ENCODE measurements at regions not wholly inside any gene's neighbourhood (a gene's known extent, or its start where the extent isn't known, plus 50 kb on each side); places are given as distances from the start of the nearest gene placed in this dataset.

GRCh38 chr2:16080071-16080470, 139.7 kb downstream of the MYCN start:
- Mint-ChIP-seq H3K27ac (no peak overlapping the region), H3K36me3 (no peaks in the 10 kb centered on the region), H3K27me3 (no peaks in the 10 kb centered on the region), H3K4me1 (ENCODE audit: low read depth) (no peaks in the 10 kb centered on the region), H3K9me3 (ENCODE audit: low read depth) (no peaks in the 10 kb centered on the region), H3K4me3 (no peak overlapping the region)

GRCh38 chr2:16079637-16080036, 139.3 kb downstream of the MYCN start:
- H3K27me3 Mint-ChIP-seq = no peaks in the 10 kb centered on the region
- H3K9me3 Mint-ChIP-seq (ENCODE audit: low read depth) = no peaks in the 10 kb centered on the region
- H3K36me3 Mint-ChIP-seq = no peaks in the 10 kb centered on the region
- H3K4me1 Mint-ChIP-seq (ENCODE audit: low read depth) = no peaks in the 10 kb centered on the region
- H3K4me3 Mint-ChIP-seq = no peak overlapping the region
- H3K27ac Mint-ChIP-seq = no peak overlapping the region

DNA sequence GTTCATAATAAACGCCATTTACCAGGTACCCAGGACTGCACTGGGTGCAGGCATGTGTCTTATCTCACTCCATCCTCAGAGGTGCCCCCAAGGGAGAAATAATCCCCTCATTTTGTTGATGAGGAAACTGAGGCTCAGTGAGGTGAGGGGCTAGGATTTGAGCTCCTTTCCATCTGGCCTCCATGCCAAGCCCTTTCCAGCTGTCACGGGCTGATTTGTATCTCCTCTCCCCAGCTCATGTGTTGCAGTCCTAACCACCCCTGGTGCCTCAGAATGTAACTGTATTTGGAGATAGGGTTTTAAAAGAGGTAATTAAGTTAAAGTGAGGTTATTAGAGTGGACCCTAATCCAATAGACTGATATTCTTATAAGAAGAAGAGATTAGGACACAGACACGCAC, 137.3 kb downstream of the MYCN start:
- no peaks in the 10 kb centered on the region for H3K9me3 Mint-ChIP-seq (ENCODE audit: low read depth)
- no peak overlapping the region for H3K27ac Mint-ChIP-seq
- no peaks in the 10 kb centered on the region for H3K36me3 Mint-ChIP-seq
- no peak overlapping the region for H3K4me3 Mint-ChIP-seq
- H3K4me1 Mint-ChIP-seq (ENCODE audit: low read depth) = no peaks in the 10 kb centered on the region
- H3K27me3 Mint-ChIP-seq = no peaks in the 10 kb centered on the region

DNA sequence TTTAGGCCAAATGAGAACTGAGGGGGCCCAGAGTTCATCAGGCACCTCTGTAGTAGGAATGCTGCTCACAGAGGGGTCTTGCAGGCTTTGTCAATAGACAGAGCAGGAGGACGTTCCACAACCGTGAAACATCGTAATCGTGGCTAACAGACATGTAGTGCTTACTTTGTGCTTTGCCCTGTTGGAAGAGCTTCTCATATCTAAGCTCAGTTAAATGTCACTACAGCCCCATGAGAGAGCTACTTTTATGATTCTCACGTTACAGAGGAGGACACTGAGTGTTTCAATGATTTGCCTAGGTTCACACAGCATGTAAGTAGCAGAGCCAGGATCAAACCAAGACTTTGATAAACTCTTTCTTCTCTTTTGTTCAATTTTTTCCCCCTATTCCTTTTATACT, 136.6 kb downstream of the MYCN start:
- H3K4me3 Mint-ChIP-seq = no peak overlapping the region
- no peaks in the 10 kb centered on the region for H3K27me3 Mint-ChIP-seq
- H3K36me3 Mint-ChIP-seq = no peaks in the 10 kb centered on the region
- H3K4me1 Mint-ChIP-seq (ENCODE audit: low read depth) = no peaks in the 10 kb centered on the region
- no peak overlapping the region for H3K27ac Mint-ChIP-seq
- no peaks in the 10 kb centered on the region for H3K9me3 Mint-ChIP-seq (ENCODE audit: low read depth)

DNA sequence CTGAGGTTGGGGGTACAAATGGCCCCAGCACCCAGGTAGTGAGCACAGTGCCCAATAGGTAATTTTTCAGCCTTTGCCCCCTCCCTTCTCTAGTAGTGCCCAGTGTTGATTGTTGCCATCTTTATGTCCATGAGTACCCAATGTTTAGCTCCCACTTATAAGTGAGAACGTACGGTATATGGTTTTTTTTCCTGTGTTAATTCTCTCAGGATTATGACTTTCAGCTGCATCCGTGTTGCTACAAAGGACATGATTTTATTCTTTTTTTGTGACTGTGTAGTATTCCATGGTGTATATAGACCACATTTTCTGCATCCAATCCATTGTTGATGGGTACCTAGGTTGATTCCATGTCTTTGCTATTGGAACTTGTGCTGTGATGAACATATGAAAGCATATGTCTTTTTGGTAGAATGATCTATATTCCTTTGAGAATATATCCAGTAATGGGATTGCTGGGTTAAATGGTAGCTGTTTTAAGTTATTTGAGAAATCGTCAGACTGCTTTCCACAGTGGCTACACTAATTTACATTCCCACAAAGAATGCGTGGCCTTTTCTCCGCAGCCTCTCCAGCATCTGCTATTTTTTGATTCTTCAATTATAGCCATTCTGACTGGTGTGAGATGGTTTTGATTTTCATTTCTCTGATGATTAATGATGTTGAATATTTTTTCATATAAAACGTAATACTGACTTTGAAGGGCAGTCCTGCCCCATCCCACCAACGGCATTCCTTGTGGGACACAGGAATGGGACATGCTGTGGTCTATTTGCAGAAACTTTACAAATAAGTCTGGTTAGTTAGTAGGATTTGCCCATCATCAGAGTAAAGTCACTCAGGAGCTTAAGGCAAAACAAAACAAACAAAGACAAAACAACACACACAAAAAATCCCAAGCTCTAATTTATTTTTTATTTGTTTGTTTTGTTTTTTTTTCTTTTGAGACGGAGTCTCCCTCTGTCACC, 135.0 kb downstream of the MYCN start:
- Mint-ChIP-seq H3K9me3 (ENCODE audit: low read depth) (no peaks in the 10 kb centered on the region), H3K27ac (no peak overlapping the region), H3K27me3 (no peaks in the 10 kb centered on the region), H3K4me1 (ENCODE audit: low read depth) (no peaks in the 10 kb centered on the region), H3K36me3 (no peaks in the 10 kb centered on the region), H3K4me3 (no peak overlapping the region)

- H3K4me3 Mint-ChIP-seq = no peak overlapping the region
- no peaks in the 10 kb centered on the region for H3K4me1 Mint-ChIP-seq (ENCODE audit: low read depth)
- H3K27me3 Mint-ChIP-seq = no peaks in the 10 kb centered on the region
- no peaks in the 10 kb centered on the region for H3K36me3 Mint-ChIP-seq
- H3K27ac Mint-ChIP-seq = no peak overlapping the region
- H3K9me3 Mint-ChIP-seq (ENCODE audit: low read depth) = no peaks in the 10 kb centered on the region
These were observed 133.6 kb downstream of the MYCN start for GRCh38 chr2:16073921-16074425.

DNA sequence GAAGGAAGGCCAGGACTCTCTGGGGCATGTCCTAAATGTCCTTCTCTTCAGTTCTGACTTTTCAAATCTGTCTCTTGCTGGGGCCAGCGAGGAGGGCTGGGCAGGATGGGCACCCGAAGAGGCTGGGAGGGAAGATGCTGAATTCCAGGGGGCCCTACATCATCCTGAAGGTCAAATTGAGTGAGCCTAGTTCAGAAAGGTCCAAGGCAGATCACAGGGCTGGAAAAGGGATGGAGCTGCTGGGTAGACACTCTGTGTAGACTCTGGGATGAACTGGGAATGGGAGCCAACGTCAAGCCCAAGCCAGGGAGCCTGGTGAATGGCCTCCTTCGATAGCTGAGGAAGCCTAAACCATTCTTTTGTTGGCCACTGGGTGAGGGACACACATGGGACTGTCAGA, 133.1 kb downstream of the MYCN start:
- H3K27ac Mint-ChIP-seq = no peak overlapping the region
- no peaks in the 10 kb centered on the region for H3K36me3 Mint-ChIP-seq
- H3K9me3 Mint-ChIP-seq (ENCODE audit: low read depth) = no peaks in the 10 kb centered on the region
- H3K27me3 Mint-ChIP-seq = no peaks in the 10 kb centered on the region
- no peaks in the 10 kb centered on the region for H3K4me1 Mint-ChIP-seq (ENCODE audit: low read depth)
- H3K4me3 Mint-ChIP-seq = no peak overlapping the region

DNA sequence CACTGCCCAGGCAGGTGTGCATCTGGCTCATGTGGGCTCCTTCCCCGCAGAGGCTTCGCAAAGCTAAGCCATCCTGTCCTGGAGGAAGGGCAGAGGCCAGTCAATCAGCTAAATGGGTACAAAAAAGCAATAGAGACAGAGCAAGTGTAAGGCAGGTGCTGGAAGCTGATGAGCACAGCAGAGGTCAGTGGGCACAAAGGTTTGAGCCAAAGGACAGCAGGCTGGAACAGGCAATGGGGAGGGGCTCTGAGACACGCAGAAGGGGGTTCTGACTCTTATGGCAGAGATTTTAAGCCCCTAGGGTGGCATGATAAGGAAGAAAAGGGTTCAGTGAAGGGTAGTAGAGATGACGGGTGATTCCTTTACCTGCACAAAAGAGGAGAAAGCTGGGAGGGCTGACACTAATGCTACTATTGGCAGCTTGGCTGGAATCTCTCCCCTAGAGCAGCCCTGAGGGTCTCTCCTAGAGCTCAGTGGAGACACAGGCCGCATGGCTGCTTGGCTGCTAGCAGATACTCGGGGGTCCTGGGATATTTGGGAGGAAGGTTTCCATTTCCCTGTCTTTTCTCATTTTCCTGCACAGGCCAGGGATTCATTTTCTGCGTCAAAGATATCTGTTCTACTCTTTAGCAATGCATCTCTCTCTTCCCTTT, 132.4 kb downstream of the MYCN start:
- H3K4me3 Mint-ChIP-seq = no peak overlapping the region
- H3K27ac Mint-ChIP-seq = no peak overlapping the region
- H3K36me3 Mint-ChIP-seq = no peaks in the 10 kb centered on the region
- no peaks in the 10 kb centered on the region for H3K27me3 Mint-ChIP-seq
- no peaks in the 10 kb centered on the region for H3K4me1 Mint-ChIP-seq (ENCODE audit: low read depth)
- no peaks in the 10 kb centered on the region for H3K9me3 Mint-ChIP-seq (ENCODE audit: low read depth)

GRCh38 chr2:16071865-16072637, 131.7 kb downstream of the MYCN start:
- Mint-ChIP-seq H3K36me3 (no peaks in the 10 kb centered on the region), H3K27ac (no peak overlapping the region), H3K27me3 (no peaks in the 10 kb centered on the region), H3K9me3 (ENCODE audit: low read depth) (no peaks in the 10 kb centered on the region), H3K4me3 (no peak overlapping the region), H3K4me1 (ENCODE audit: low read depth) (no peaks in the 10 kb centered on the region)

DNA sequence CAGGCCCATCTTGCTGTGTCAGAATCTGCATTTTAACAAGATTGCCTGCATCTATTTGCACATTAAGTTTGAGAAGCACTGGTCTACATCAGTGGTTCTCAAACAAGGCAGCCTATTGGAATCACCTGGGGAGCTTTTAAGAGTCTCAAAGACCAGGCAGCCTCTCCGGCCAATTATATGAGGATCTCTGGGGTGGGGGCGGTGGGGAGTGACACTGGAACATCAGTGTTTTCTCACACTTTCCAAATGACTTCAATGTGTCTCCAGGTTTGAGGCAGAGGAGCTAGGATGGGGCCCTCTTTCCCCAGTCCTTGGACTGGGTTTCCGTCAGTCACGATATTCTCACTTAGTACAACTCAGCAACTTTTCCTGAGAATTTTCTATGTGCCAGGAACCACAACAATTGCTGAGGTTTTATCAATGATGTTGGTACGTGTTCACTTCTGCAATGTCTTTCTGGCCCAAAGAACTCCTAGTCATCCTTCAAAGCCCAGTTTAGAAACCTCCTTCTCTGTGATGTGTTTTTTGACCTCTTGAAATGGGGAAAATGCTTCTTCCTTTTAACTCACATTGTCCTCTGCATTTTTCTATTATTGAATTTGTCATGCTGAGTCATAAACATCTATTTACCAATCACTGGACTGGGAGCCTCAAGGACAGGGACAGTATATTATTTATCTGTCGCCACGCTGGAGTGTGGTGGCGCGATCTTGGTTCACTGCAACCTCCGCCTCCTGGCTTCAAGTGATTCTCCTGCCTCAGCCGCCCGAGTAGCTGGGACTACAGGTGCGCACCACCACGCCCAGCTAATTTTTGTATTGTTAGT, 130.9 kb downstream of the MYCN start:
- H3K9me3 Mint-ChIP-seq (ENCODE audit: low read depth) = no peaks in the 10 kb centered on the region
- no peaks in the 10 kb centered on the region for H3K36me3 Mint-ChIP-seq

GRCh38 chr2:16070648-16070971, 130.3 kb downstream of the MYCN start:
- Mint-ChIP-seq H3K36me3 (no peaks in the 10 kb centered on the region), H3K27me3 (no peaks in the 10 kb centered on the region), H3K9me3 (ENCODE audit: low read depth) (no peaks in the 10 kb centered on the region), H3K4me1 (ENCODE audit: low read depth) (no peaks in the 10 kb centered on the region), H3K4me3 (no peak overlapping the region), H3K27ac (no peak overlapping the region)

More for the DNA sequence above, 130.9 kb downstream of the MYCN start:
- H3K4me1 Mint-ChIP-seq (ENCODE audit: low read depth) = no peaks in the 10 kb centered on the region
- H3K27ac Mint-ChIP-seq = no peak overlapping the region
- no peak overlapping the region for H3K4me3 Mint-ChIP-seq
- no peaks in the 10 kb centered on the region for H3K27me3 Mint-ChIP-seq

DNA sequence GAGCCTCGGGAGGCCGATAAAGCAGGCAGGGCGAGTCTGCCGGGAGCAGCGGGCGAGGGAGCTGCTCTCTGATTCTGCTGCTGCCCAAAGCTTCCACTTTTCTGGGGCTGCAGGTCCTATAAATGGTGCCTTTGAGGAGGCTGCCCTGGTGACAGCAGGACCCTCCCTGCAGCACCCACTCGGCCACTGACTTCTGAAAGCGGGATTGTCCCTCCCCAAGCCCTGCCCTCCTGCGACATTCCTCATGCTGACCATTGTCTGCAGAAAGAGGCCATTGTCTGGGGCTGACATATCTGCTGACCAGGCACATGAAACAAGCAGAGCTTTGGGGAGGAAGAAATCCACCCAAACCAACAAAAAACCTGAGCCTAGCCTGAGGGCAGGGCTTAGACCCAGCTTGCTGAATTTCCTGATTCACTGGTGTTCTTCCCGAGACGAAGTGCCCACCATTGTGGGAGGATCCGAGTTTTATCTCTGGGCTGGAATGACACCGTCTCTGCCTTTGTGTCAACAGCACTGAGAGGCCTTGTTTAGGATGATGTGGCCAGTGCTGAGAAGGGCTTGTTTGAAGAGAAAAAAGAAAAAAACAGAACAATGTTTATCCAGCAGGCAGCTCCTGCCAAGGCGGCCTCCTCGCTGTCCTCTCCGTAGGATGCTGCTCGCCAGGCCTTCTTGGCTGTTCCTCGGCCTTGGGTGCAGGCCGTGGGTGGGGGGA, 129.7 kb downstream of the MYCN start:
- Mint-ChIP-seq H3K4me3 (no peak overlapping the region), H3K36me3 (no peaks in the 10 kb centered on the region), H3K9me3 (ENCODE audit: low read depth) (no peaks in the 10 kb centered on the region), H3K27me3 (no peaks in the 10 kb centered on the region), H3K4me1 (ENCODE audit: low read depth) (no peaks in the 10 kb centered on the region), H3K27ac (no peak overlapping the region)

DNA sequence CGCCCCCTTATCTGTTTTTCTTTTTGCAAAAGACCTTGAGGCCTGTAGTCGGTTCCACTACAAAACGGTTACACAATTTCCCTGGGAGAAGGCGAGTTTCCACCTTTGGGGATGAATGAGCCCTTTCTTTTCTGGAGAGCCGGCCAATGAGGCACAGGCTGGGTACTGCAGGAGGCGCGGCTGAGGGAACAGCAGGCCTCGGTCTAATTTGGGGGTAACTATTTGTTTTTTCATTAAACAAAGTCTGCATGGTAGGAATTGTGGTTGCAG, 129.2 kb downstream of the MYCN start:
- Mint-ChIP-seq H3K27ac (no peak overlapping the region), H3K36me3 (no peaks in the 10 kb centered on the region)

DNA sequence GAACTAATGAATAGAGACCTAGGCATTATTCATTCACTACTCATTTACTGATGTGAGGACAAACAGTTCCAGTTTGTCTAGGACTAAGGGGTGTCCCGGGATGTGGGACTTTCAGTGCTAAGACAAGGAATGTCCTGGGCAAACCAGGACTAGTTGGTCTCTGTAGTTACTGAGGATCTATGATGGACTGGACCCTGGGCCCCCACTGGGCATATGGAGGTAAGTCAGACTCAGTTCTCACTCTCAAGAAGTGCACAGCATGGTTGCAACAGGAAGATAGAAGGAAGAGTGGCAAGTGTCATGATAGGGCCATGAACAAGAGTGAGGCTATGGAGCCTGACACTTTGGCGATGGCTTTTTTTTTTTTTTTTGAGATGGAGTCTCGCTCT, 128.2 kb downstream of the MYCN start:
- peaks cover 2% of the 10 kb centered on the region for H3K36me3 Mint-ChIP-seq
- no peaks in the 10 kb centered on the region for H3K4me1 Mint-ChIP-seq (ENCODE audit: low read depth)
- no peak overlapping the region for H3K27ac Mint-ChIP-seq
- no peaks in the 10 kb centered on the region for H3K27me3 Mint-ChIP-seq
- peaks cover 7% of the 10 kb centered on the region for H3K9me3 Mint-ChIP-seq (ENCODE audit: low read depth)
- no peak overlapping the region for H3K4me3 Mint-ChIP-seq

More for the DNA sequence above, 129.2 kb downstream of the MYCN start:
- no peaks in the 10 kb centered on the region for H3K27me3 Mint-ChIP-seq
- no peaks in the 10 kb centered on the region for H3K9me3 Mint-ChIP-seq (ENCODE audit: low read depth)
- no peak overlapping the region for H3K4me3 Mint-ChIP-seq
- H3K4me1 Mint-ChIP-seq (ENCODE audit: low read depth) = no peaks in the 10 kb centered on the region

All from activated naive CD8-positive, alpha-beta T cell (primary cell).